Skeletal muscle tissue (tissue), 3 donors: ENCODE measurements at regions not wholly inside any gene's neighbourhood (a gene's known extent, or its start where the extent isn't known, plus 50 kb on each side); places are given as distances from the start of the nearest gene placed in this dataset.

Source experiments
- H3K27ac ChIP-seq: one replicate; pipeline ENCODE4 v1.7.0; 2013; ENCODE audit warnings: mild to moderate bottlenecking, low read depth, low read length, inconsistent platforms
- H3K27me3 ChIP-seq, 3 donors: one replicate each; pipeline ENCODE4 v1.7.0; 2013; ENCODE audit warnings: low read length in 3 of 3; ENCODE audit not compliant: control insufficient read depth in 3 of 3, insufficient read depth in 3 of 3
- H3K36me3 ChIP-seq, 3 donors: one replicate each; pipeline ENCODE4 v1.7.0; 2013; ENCODE audit warnings: low read length in 3 of 3; ENCODE audit not compliant: control insufficient read depth in 3 of 3, insufficient read depth in 3 of 3
- H3K4me1 ChIP-seq, 3 donors: one replicate each; pipeline ENCODE4 v1.7.0; 2013; ENCODE audit warnings: low read length in 3 of 3, mild to moderate bottlenecking in 3 of 3; ENCODE audit not compliant: control insufficient read depth in 3 of 3, insufficient read depth in 3 of 3
- H3K4me3 ChIP-seq, 3 donors: one replicate each; pipeline ENCODE4 v1.7.0; 2013; ENCODE audit warnings: low read length in 3 of 3
- H3K9ac ChIP-seq, 3 donors: one replicate each; pipeline ENCODE4 v1.7.0; 2013; ENCODE audit warnings: low read length in 3 of 3, mild to moderate bottlenecking in 3 of 3, moderate library complexity in 2 of 3, low read depth in 1 of 3
- H3K9me3 ChIP-seq, 3 donors: one replicate each; pipeline ENCODE4 v1.7.0; 2013; ENCODE audit warnings: low read length in 3 of 3; ENCODE audit not compliant: control insufficient read depth in 3 of 3
- donor health status: Osteomylitis.

GRCh38 chr16:52070341-52071057 lies 476.4 kb downstream of the TOX3 start:
- Histone ChIP-seq H3K9ac (no peak overlapping the region), H3K27ac (no peak overlapping the region), H3K4me1 (no peaks in the 10 kb centered on the region), H3K9me3 (no peaks in the 10 kb centered on the region), H3K27me3 (no peaks in the 10 kb centered on the region), H3K36me3 (no peaks in the 10 kb centered on the region), H3K4me3 (no peak overlapping the region)

- Histone ChIP-seq H3K27ac (no peak overlapping the region), H3K4me1 (no peaks in the 10 kb centered on the region), H3K4me3 (no peak overlapping the region), H3K9ac (no peak overlapping the region), H3K27me3 (no peaks in the 10 kb centered on the region), H3K36me3 (no peaks in the 10 kb centered on the region), H3K9me3 (no peaks in the 10 kb centered on the region)
Observed at GRCh38 chr16:52069866-52070265, 477.1 kb downstream of the TOX3 start.

- no peak overlapping the region for H3K27ac ChIP-seq
- no peaks in the 10 kb centered on the region for H3K9me3 ChIP-seq
- no peak overlapping the region for H3K9ac ChIP-seq
- H3K27me3 ChIP-seq: no peaks in the 10 kb centered on the region
- H3K36me3 ChIP-seq: no peaks in the 10 kb centered on the region
- H3K4me3 ChIP-seq: no peak overlapping the region
- H3K4me1 ChIP-seq: no peaks in the 10 kb centered on the region
Observed at GRCh38 chr16:52068447-52069074, 478.4 kb downstream of the TOX3 start.

- no peaks in the 10 kb centered on the region for H3K36me3 ChIP-seq
- H3K27me3 ChIP-seq: no peaks in the 10 kb centered on the region
- H3K9ac ChIP-seq: no peak overlapping the region
- H3K27ac ChIP-seq: no peak overlapping the region
- H3K4me3 ChIP-seq: no peak overlapping the region
- H3K9me3 ChIP-seq: no peaks in the 10 kb centered on the region
- no peaks in the 10 kb centered on the region for H3K4me1 ChIP-seq
Observed at GRCh38 chr16:52066962-52067361, 480.0 kb downstream of the TOX3 start.

GRCh38 chr16:52056259-52056658 lies 490.7 kb downstream of the TOX3 start:
- Histone ChIP-seq H3K27me3 (no peaks in the 10 kb centered on the region), H3K9ac (no peak overlapping the region), H3K36me3 (no peaks in the 10 kb centered on the region), H3K4me1 (no peaks in the 10 kb centered on the region), H3K27ac (no peak overlapping the region), H3K9me3 (no peaks in the 10 kb centered on the region), H3K4me3 (no peak overlapping the region)

GRCh38 chr16:52055381-52055780 lies 491.6 kb downstream of the TOX3 start:
- Histone ChIP-seq H3K4me3 (no peak overlapping the region), H3K27me3 (no peaks in the 10 kb centered on the region), H3K9me3 (no peaks in the 10 kb centered on the region), H3K4me1 (no peaks in the 10 kb centered on the region), H3K9ac (no peak overlapping the region), H3K27ac (no peak overlapping the region), H3K36me3 (no peaks in the 10 kb centered on the region)

GRCh38 chr16:52054326-52054725 lies 492.6 kb downstream of the TOX3 start:
- Histone ChIP-seq H3K9ac (no peak overlapping the region), H3K4me1 (no peaks in the 10 kb centered on the region), H3K9me3 (no peaks in the 10 kb centered on the region), H3K27ac (no peak overlapping the region), H3K4me3 (no peak overlapping the region), H3K27me3 (no peaks in the 10 kb centered on the region), H3K36me3 (no peaks in the 10 kb centered on the region)

- Histone ChIP-seq H3K27ac (no peak overlapping the region), H3K9me3 (no peaks in the 10 kb centered on the region), H3K27me3 (no peaks in the 10 kb centered on the region), H3K9ac (no peak overlapping the region), H3K4me1 (no peaks in the 10 kb centered on the region), H3K36me3 (no peaks in the 10 kb centered on the region), H3K4me3 (no peak overlapping the region)
Observed at GRCh38 chr16:52052818-52053217, 494.1 kb downstream of the TOX3 start.

GRCh38 chr16:52051414-52052172 lies 495.4 kb downstream of the TOX3 start:
- Histone ChIP-seq H3K4me3 (no peak overlapping the region), H3K36me3 (no peaks in the 10 kb centered on the region), H3K27ac (no peak overlapping the region), H3K4me1 (no peaks in the 10 kb centered on the region), H3K9ac (no peak overlapping the region), H3K27me3 (no peaks in the 10 kb centered on the region), H3K9me3 (no peaks in the 10 kb centered on the region)

- Histone ChIP-seq H3K27ac (no peak overlapping the region), H3K9ac (no peak overlapping the region), H3K4me3 (no peak overlapping the region), H3K4me1 (no peaks in the 10 kb centered on the region), H3K9me3 (no peaks in the 10 kb centered on the region), H3K27me3 (no peaks in the 10 kb centered on the region), H3K36me3 (no peaks in the 10 kb centered on the region)
Observed at GRCh38 chr16:52050418-52050817, 496.5 kb downstream of the TOX3 start.
